ENCODE measurements at regions not wholly inside any gene's neighbourhood (a gene's known extent, or its start where the extent isn't known, plus 50 kb on each side); places are given as distances from the start of the nearest gene placed in this dataset.

DNA sequence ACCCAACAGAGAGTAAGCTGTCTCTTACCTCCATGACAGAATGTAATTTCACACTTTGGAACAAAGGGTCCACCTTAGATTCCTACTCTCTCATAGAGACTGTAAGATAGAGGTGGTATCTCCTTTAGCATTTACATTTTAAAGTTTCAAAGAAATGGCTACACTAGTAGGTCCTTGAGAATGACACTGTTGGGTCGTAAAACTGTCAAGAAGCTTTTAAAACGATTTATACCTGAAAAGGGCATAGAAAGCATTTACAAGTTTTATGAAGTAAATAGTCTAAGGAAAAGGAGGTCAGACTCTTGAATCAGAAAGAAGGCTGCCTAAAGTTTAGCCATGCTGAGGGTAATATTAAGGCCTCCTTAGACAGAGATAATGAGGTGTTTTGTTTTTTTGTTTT lies 1212.4 kb upstream of the PHF14 start:
- Histone ChIP-seq H3K36me3 (ENCODE audit: insufficient read depth, low read length) (no peaks in the 10 kb centered on the region), H3K27me3 (ENCODE audit: insufficient read depth, low read length) (no peaks in the 10 kb centered on the region), H3K4me1 (ENCODE audit: insufficient read depth, low read length) (no peaks in the 10 kb centered on the region), H3K4me3 (ENCODE audit: low read length) (no peak overlapping the region), H3K9me3 (ENCODE audit: insufficient read depth, low read depth, low read length) (peaks cover 7% of the 10 kb centered on the region; the same call in 1 of the 2 replicates), H3K27ac (ENCODE audit: low read depth, low read length) (no peak overlapping the region), H3K9ac (ENCODE audit: low read depth, low read length) (no peak overlapping the region)
- 89% methylated on average over 2 of the region's 2 CpGs for WGBS

GRCh38 chr7:9776900-9777299 lies 1196.8 kb upstream of the PHF14 start:
- no peaks in the 10 kb centered on the region for H3K9me3 ChIP-seq (ENCODE audit: insufficient read depth, low read depth, low read length)
- no peaks in the 10 kb centered on the region for H3K36me3 ChIP-seq (ENCODE audit: insufficient read depth, low read length)
- no peaks in the 10 kb centered on the region for H3K27me3 ChIP-seq (ENCODE audit: insufficient read depth, low read length)
- H3K9ac ChIP-seq (ENCODE audit: low read depth, low read length): no peak overlapping the region
- no peak overlapping the region for H3K27ac ChIP-seq (ENCODE audit: low read depth, low read length)
- WGBS: 76% methylated on average over 2 of the region's 2 CpGs
- H3K4me3 ChIP-seq (ENCODE audit: low read length): no peak overlapping the region
- no peaks in the 10 kb centered on the region for H3K4me1 ChIP-seq (ENCODE audit: insufficient read depth, low read length)

DNA sequence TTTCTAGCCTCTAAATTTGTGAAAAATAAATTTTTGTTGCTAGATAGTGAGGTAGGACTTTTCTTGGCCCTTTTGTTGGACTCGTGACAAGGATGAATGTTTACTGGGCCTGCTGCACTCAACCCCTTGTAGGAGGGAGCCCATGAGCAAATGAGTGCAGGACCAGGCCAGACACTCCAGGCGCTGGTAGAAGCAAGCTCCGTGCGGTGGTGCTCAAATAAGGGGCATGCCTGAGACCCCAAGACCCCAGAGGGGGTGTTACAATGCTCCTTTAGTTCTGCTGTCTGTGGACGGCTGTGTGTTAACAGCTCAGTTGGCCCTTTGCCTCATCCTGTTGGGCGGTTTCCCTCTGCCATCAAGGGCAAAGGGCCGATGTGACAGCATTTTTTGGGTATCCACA lies 1195.3 kb upstream of the PHF14 start:
- no peak overlapping the region for H3K27ac ChIP-seq (ENCODE audit: low read depth, low read length)
- 94% methylated on average over 7 of the region's 7 CpGs for WGBS

DNA sequence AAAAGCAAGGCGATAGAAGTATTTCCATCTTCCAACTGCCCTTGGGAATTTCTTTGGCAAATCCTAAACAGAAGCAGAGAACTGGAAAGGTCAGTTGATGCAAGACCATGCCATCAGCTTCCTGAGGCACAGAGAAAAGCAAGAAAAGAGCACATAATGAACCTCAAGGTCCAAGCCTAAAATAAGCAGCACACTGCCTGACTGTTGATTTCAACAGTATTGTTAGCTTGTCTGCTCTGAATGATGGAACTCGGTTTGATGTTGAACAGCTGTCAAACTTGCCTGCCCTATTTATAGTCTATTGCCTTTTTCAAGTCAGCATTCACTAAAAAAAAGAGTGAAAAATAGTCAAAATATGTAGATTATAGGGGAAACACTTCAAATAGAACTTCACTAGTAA lies 1192.0 kb upstream of the PHF14 start:
- H3K9me3 ChIP-seq (ENCODE audit: insufficient read depth, low read depth, low read length): no peaks in the 10 kb centered on the region
- H3K27me3 ChIP-seq (ENCODE audit: insufficient read depth, low read length): no peaks in the 10 kb centered on the region
- no peak overlapping the region for H3K4me3 ChIP-seq (ENCODE audit: low read length)
- 91% methylated on average over 2 of the region's 2 CpGs for WGBS
- H3K9ac ChIP-seq (ENCODE audit: low read depth, low read length): no peak overlapping the region
- H3K36me3 ChIP-seq (ENCODE audit: insufficient read depth, low read length): no peaks in the 10 kb centered on the region
- H3K4me1 ChIP-seq (ENCODE audit: insufficient read depth, low read length): no peaks in the 10 kb centered on the region
- no peak overlapping the region for H3K27ac ChIP-seq (ENCODE audit: low read depth, low read length)

More for the DNA sequence above, 1195.3 kb upstream of the PHF14 start:
- Histone ChIP-seq H3K4me1 (ENCODE audit: insufficient read depth, low read length) (no peaks in the 10 kb centered on the region), H3K9me3 (ENCODE audit: insufficient read depth, low read depth, low read length) (no peaks in the 10 kb centered on the region), H3K9ac (ENCODE audit: low read depth, low read length) (no peak overlapping the region), H3K4me3 (ENCODE audit: low read length) (no peak overlapping the region), H3K27me3 (ENCODE audit: insufficient read depth, low read length) (no peaks in the 10 kb centered on the region), H3K36me3 (ENCODE audit: insufficient read depth, low read length) (no peaks in the 10 kb centered on the region)

DNA sequence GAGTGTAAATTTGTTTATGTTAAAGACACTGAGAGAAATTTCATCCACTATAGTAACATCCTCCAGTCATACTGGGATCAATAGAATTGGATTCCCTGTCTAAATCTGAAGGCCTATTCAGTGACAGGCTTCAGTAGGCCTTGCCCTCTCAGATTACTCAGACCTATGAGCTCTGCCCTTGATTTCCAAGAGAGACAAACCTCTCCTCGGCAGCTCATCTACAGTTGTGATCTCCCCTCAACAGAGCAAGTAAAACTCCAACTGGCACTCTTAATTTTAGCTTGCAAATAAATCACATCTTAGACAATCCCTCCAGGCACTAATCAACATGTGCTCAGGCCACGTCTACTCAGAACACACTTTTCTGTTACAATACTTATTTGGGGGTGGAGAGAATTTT lies 1191.4 kb upstream of the PHF14 start:
- Histone ChIP-seq H3K27ac (ENCODE audit: low read depth, low read length) (no peak overlapping the region), H3K4me1 (ENCODE audit: insufficient read depth, low read length) (no peaks in the 10 kb centered on the region), H3K4me3 (ENCODE audit: low read length) (no peak overlapping the region), H3K27me3 (ENCODE audit: insufficient read depth, low read length) (no peaks in the 10 kb centered on the region), H3K9ac (ENCODE audit: low read depth, low read length) (no peak overlapping the region), H3K36me3 (ENCODE audit: insufficient read depth, low read length) (no peaks in the 10 kb centered on the region), H3K9me3 (ENCODE audit: insufficient read depth, low read depth, low read length) (no peaks in the 10 kb centered on the region)
- WGBS: over 99% methylated on average over 2 of the region's 2 CpGs

- H3K36me3 ChIP-seq (ENCODE audit: insufficient read depth, low read length): no peaks in the 10 kb centered on the region
Measured at GRCh38 chr7:9785211-9785610, 1188.5 kb upstream of the PHF14 start.

DNA sequence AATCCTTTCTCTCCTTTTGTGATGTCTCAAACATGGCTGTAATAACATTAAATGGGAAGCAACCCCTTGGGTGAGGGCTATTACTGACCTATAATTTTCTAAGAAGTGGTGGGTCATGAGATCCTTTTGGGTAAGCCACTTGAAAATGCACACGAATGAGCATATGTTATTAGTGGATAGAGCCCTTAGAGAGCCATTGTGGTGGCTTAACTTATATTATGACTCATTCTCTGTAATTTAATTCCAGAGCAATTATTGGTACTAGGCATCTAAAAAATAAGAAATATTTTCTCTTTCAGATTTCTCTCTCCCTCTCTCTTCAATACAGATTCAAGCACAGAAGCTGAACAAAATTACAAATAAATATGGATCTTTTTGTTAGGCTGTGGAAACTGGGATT lies 1177.4 kb upstream of the PHF14 start:
- Histone ChIP-seq H3K36me3 (ENCODE audit: insufficient read depth, low read length) (no peaks in the 10 kb centered on the region), H3K27me3 (ENCODE audit: insufficient read depth, low read length) (no peaks in the 10 kb centered on the region), H3K27ac (ENCODE audit: low read depth, low read length) (no peak overlapping the region), H3K9me3 (ENCODE audit: insufficient read depth, low read depth, low read length) (no peaks in the 10 kb centered on the region), H3K9ac (ENCODE audit: low read depth, low read length) (no peak overlapping the region), H3K4me1 (ENCODE audit: insufficient read depth, low read length) (no peaks in the 10 kb centered on the region), H3K4me3 (ENCODE audit: low read length) (no peak overlapping the region)
- WGBS: 100% methylated on average over 1 of the region's 1 CpG

More at GRCh38 chr7:9785211-9785610, 1188.5 kb upstream of the PHF14 start:
- no peaks in the 10 kb centered on the region for H3K4me1 ChIP-seq (ENCODE audit: insufficient read depth, low read length)
- H3K9ac ChIP-seq (ENCODE audit: low read depth, low read length): no peak overlapping the region
- no peaks in the 10 kb centered on the region for H3K27me3 ChIP-seq (ENCODE audit: insufficient read depth, low read length)
- WGBS: 92% methylated on average over 1 of the region's 1 CpG
- H3K4me3 ChIP-seq (ENCODE audit: low read length): no peak overlapping the region
- H3K27ac ChIP-seq (ENCODE audit: low read depth, low read length): no peak overlapping the region
- H3K9me3 ChIP-seq (ENCODE audit: insufficient read depth, low read depth, low read length): no peaks in the 10 kb centered on the region

GRCh38 chr7:9822458-9823290 lies 1151.0 kb upstream of the PHF14 start:
- no peak overlapping the region for H3K4me3 ChIP-seq (ENCODE audit: low read length)
- H3K36me3 ChIP-seq (ENCODE audit: insufficient read depth, low read length): no peaks in the 10 kb centered on the region
- no peaks in the 10 kb centered on the region for H3K4me1 ChIP-seq (ENCODE audit: insufficient read depth, low read length)
- H3K27ac ChIP-seq (ENCODE audit: low read depth, low read length): no peak overlapping the region
- WGBS: 92% methylated on average over 20 of the region's 20 CpGs
- H3K9me3 ChIP-seq (ENCODE audit: insufficient read depth, low read depth, low read length): peaks cover under 1% of the 10 kb centered on the region; the same call in 1 of the 2 replicates
- H3K27me3 ChIP-seq (ENCODE audit: insufficient read depth, low read length): no peaks in the 10 kb centered on the region
- H3K9ac ChIP-seq (ENCODE audit: low read depth, low read length): no peak overlapping the region

DNA sequence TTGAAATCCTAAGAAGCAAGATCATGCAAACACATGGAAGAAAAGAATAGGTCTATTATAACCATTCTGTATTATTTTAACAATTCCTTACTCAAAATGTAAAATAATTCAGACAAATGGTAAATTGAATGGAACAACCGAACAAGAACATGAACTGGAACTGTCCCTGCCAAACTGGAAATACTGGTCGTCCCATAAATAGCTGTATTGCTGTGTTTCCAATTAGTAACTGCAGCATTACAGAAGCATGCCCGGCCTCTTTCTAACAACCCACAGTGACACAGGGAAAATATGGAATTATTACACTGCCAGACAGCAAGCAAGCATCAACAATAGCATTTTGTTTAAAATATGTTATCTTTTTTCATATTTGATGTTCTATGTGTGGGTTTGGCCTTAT lies 1138.5 kb upstream of the PHF14 start:
- Histone ChIP-seq H3K27me3 (ENCODE audit: insufficient read depth, low read length) (no peaks in the 10 kb centered on the region), H3K9me3 (ENCODE audit: insufficient read depth, low read depth, low read length) (no peaks in the 10 kb centered on the region), H3K27ac (ENCODE audit: low read depth, low read length) (no peak overlapping the region), H3K4me3 (ENCODE audit: low read length) (no peak overlapping the region), H3K9ac (ENCODE audit: low read depth, low read length) (no peak overlapping the region), H3K36me3 (ENCODE audit: insufficient read depth, low read length) (no peaks in the 10 kb centered on the region), H3K4me1 (ENCODE audit: insufficient read depth, low read length) (no peaks in the 10 kb centered on the region)
- 98% methylated on average over 3 of the region's 3 CpGs for WGBS

- H3K9ac ChIP-seq (ENCODE audit: low read depth, low read length): no peak overlapping the region
- no peaks in the 10 kb centered on the region for H3K4me1 ChIP-seq (ENCODE audit: insufficient read depth, low read length)
- H3K27me3 ChIP-seq (ENCODE audit: insufficient read depth, low read length): no peaks in the 10 kb centered on the region
- WGBS: 100% methylated on average over 1 of the region's 1 CpG
- no peaks in the 10 kb centered on the region for H3K9me3 ChIP-seq (ENCODE audit: insufficient read depth, low read depth, low read length)
- H3K36me3 ChIP-seq (ENCODE audit: insufficient read depth, low read length): no peaks in the 10 kb centered on the region
- H3K27ac ChIP-seq (ENCODE audit: low read depth, low read length): no peak overlapping the region
- H3K4me3 ChIP-seq (ENCODE audit: low read length): no peak overlapping the region
Measured at GRCh38 chr7:9836671-9837070, 1137.0 kb upstream of the PHF14 start.

- H3K4me3 ChIP-seq (ENCODE audit: low read length): no peak overlapping the region
- WGBS: 100% methylated on average over 2 of the region's 2 CpGs
- no peaks in the 10 kb centered on the region for H3K36me3 ChIP-seq (ENCODE audit: insufficient read depth, low read length)
- no peaks in the 10 kb centered on the region for H3K9me3 ChIP-seq (ENCODE audit: insufficient read depth, low read depth, low read length)
- H3K27ac ChIP-seq (ENCODE audit: low read depth, low read length): no peak overlapping the region
- no peak overlapping the region for H3K9ac ChIP-seq (ENCODE audit: low read depth, low read length)
- no peaks in the 10 kb centered on the region for H3K4me1 ChIP-seq (ENCODE audit: insufficient read depth, low read length)
- no peaks in the 10 kb centered on the region for H3K27me3 ChIP-seq (ENCODE audit: insufficient read depth, low read length)
Measured at GRCh38 chr7:9842301-9842700, 1131.4 kb upstream of the PHF14 start.

DNA sequence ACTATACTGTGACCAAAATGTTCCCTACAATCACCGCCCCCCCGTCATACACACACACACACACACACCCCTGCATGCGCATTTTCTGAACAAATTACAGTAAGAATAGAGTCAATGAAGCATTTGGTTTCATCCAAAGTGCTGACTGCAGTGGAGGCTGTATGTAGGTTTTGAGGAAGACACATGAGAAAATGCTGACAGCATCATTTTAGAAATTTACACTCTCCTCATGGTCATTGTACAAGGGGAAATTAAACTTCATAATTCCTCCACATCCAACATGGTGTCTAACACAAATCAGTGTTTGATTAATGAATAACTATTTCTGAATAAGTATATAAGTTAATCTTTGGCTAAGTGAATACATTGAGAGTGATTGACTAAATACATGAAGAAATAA lies 1126.8 kb upstream of the PHF14 start:
- Histone ChIP-seq H3K4me1 (ENCODE audit: insufficient read depth, low read length) (no peaks in the 10 kb centered on the region), H3K27me3 (ENCODE audit: insufficient read depth, low read length) (no peaks in the 10 kb centered on the region), H3K27ac (ENCODE audit: low read depth, low read length) (no peak overlapping the region), H3K9ac (ENCODE audit: low read depth, low read length) (no peak overlapping the region), H3K36me3 (ENCODE audit: insufficient read depth, low read length) (no peaks in the 10 kb centered on the region), H3K9me3 (ENCODE audit: insufficient read depth, low read depth, low read length) (no peaks in the 10 kb centered on the region), H3K4me3 (ENCODE audit: low read length) (no peak overlapping the region)
- WGBS: 100% methylated on average over 3 of the region's 3 CpGs
